ENCODE measurements at regions not wholly inside any gene's neighbourhood (a gene's known extent, or its start where the extent isn't known, plus 50 kb on each side); places are given as distances from the start of the nearest gene placed in this dataset.

GRCh38 chr22:27610863-27611786, 190.4 kb downstream of the MN1 start:
- no peaks in the 10 kb centered on the region for H3K4me1 ChIP-seq (ENCODE audit: low read length)
- H3K4me2 ChIP-seq (ENCODE audit: low read depth, low read length), result no peak overlapping the region
- H3K9me2 ChIP-seq (replicated peaks; ENCODE audit: insufficient read depth, low read length), result no peaks in the 10 kb centered on the region
- no peak overlapping the region for H3K9ac ChIP-seq (ENCODE audit: low read length)
- DNase-seq, result no peak
- peaks cover 75% of the 10 kb centered on the region for H3K27me3 ChIP-seq (replicated peaks; ENCODE audit: insufficient read depth, low read length)
- no peak overlapping the region for H3K4me3 ChIP-seq (ENCODE audit: low read length)
- no peak overlapping the region for H3K27ac ChIP-seq (ENCODE audit: low read length)
- H2AFZ ChIP-seq (ENCODE audit: low read length), result no peak overlapping the region
- no peaks in the 10 kb centered on the region for H3K79me2 ChIP-seq (ENCODE audit: low read length)
- no peak for TF ChIP-seq EZH2phosphoT487 (IDR thresholded peaks at IDR 0.05; ENCODE audit: low read length)
- no peaks in the 10 kb centered on the region for H3K36me3 ChIP-seq (replicated peaks; ENCODE audit: insufficient read depth, low read length)
- no peaks in the 10 kb centered on the region for H4K20me1 ChIP-seq (ENCODE audit: insufficient read depth, low read length)
- H3K9me3 ChIP-seq (replicated peaks; ENCODE audit: insufficient read depth, low read length), result no peaks in the 10 kb centered on the region
- H3F3A ChIP-seq (ENCODE audit: insufficient read depth, low read length), result no peaks in the 10 kb centered on the region

GRCh38 chr22:27612115-27612514, 189.4 kb downstream of the MN1 start:
- no peak overlapping the region for H3K4me2 ChIP-seq (ENCODE audit: low read depth, low read length)
- H3K4me1 ChIP-seq (ENCODE audit: low read length), result no peaks in the 10 kb centered on the region
- H3K27me3 ChIP-seq (replicated peaks; ENCODE audit: insufficient read depth, low read length), result peaks cover 77% of the 10 kb centered on the region
- H3F3A ChIP-seq (ENCODE audit: insufficient read depth, low read length), result no peaks in the 10 kb centered on the region
- H3K36me3 ChIP-seq (replicated peaks; ENCODE audit: insufficient read depth, low read length), result no peaks in the 10 kb centered on the region
- TF ChIP-seq CTCF (IDR thresholded peaks at IDR 0.05; ENCODE audit: low read length) (no peak), EZH2phosphoT487 (IDR thresholded peaks at IDR 0.05; ENCODE audit: low read length) (no peak), EZH2 (optimal IDR thresholded peaks at IDR 0.05; ENCODE audit: low read depth, low read length) (no peak)
- H3K79me2 ChIP-seq (ENCODE audit: low read length), result no peaks in the 10 kb centered on the region
- no peak overlapping the region for H3K27ac ChIP-seq (ENCODE audit: low read length)
- no peak overlapping the region for H3K9ac ChIP-seq (ENCODE audit: low read length)
- no peak overlapping the region for H3K4me3 ChIP-seq (ENCODE audit: low read length)
- no peak for DNase-seq
- no peaks in the 10 kb centered on the region for H4K20me1 ChIP-seq (ENCODE audit: insufficient read depth, low read length)
- no peaks in the 10 kb centered on the region for H3K9me2 ChIP-seq (replicated peaks; ENCODE audit: insufficient read depth, low read length)
- no peaks in the 10 kb centered on the region for H3K9me3 ChIP-seq (replicated peaks; ENCODE audit: insufficient read depth, low read length)
- H2AFZ ChIP-seq (ENCODE audit: low read length), result no peak overlapping the region

GRCh38 chr22:27613099-27614005, 188.2 kb downstream of the MN1 start:
- no peak overlapping the region for H3K27ac ChIP-seq (ENCODE audit: low read length)
- H3F3A ChIP-seq (ENCODE audit: insufficient read depth, low read length), result no peaks in the 10 kb centered on the region
- H3K4me2 ChIP-seq (ENCODE audit: low read depth, low read length), result no peak overlapping the region

GRCh38 chr22:27614006-27614649, 187.4 kb downstream of the MN1 start:
- H3K27me3 ChIP-seq (replicated peaks; ENCODE audit: insufficient read depth, low read length), result peaks cover 80% of the 10 kb centered on the region
- H3K4me1 ChIP-seq (ENCODE audit: low read length), result no peaks in the 10 kb centered on the region
- H3K4me3 ChIP-seq (ENCODE audit: low read length), result no peak overlapping the region
- no peaks in the 10 kb centered on the region for H3K9me3 ChIP-seq (replicated peaks; ENCODE audit: insufficient read depth, low read length)
- no peaks in the 10 kb centered on the region for H3K9me2 ChIP-seq (replicated peaks; ENCODE audit: insufficient read depth, low read length)
- no peak for TF ChIP-seq EZH2 (optimal IDR thresholded peaks at IDR 0.05; ENCODE audit: low read depth, low read length)
- TF ChIP-seq EZH2phosphoT487 (IDR thresholded peaks at IDR 0.05; ENCODE audit: low read length), result no peak
- no peak for TF ChIP-seq CTCF (IDR thresholded peaks at IDR 0.05; ENCODE audit: low read length)
- no peaks in the 10 kb centered on the region for H3K79me2 ChIP-seq (ENCODE audit: low read length)
- no peaks in the 10 kb centered on the region for H3F3A ChIP-seq (ENCODE audit: insufficient read depth, low read length)
- no peak for DNase-seq
- no peaks in the 10 kb centered on the region for H3K36me3 ChIP-seq (replicated peaks; ENCODE audit: insufficient read depth, low read length)
- no peak overlapping the region for H2AFZ ChIP-seq (ENCODE audit: low read length)
- H4K20me1 ChIP-seq (ENCODE audit: insufficient read depth, low read length), result no peaks in the 10 kb centered on the region
- no peak overlapping the region for H3K9ac ChIP-seq (ENCODE audit: low read length)
- no peak overlapping the region for H3K27ac ChIP-seq (ENCODE audit: low read length)
- H3K4me2 ChIP-seq (ENCODE audit: low read depth, low read length), result no peak overlapping the region

More at GRCh38 chr22:27613099-27614005, 188.2 kb downstream of the MN1 start:
- H4K20me1 ChIP-seq (ENCODE audit: insufficient read depth, low read length), result no peaks in the 10 kb centered on the region
- no peak overlapping the region for H3K4me3 ChIP-seq (ENCODE audit: low read length)
- DNase-seq, result no peak
- H3K9me2 ChIP-seq (replicated peaks; ENCODE audit: insufficient read depth, low read length), result no peaks in the 10 kb centered on the region
- no peak for TF ChIP-seq EZH2 (optimal IDR thresholded peaks at IDR 0.05; ENCODE audit: low read depth, low read length)
- peaks cover 80% of the 10 kb centered on the region for H3K27me3 ChIP-seq (replicated peaks; ENCODE audit: insufficient read depth, low read length)
- H2AFZ ChIP-seq (ENCODE audit: low read length), result no peak overlapping the region
- H3K79me2 ChIP-seq (ENCODE audit: low read length), result no peaks in the 10 kb centered on the region
- H3K4me1 ChIP-seq (ENCODE audit: low read length), result no peaks in the 10 kb centered on the region
- H3K36me3 ChIP-seq (replicated peaks; ENCODE audit: insufficient read depth, low read length), result no peaks in the 10 kb centered on the region
- H3K9ac ChIP-seq (ENCODE audit: low read length), result no peak overlapping the region
- H3K9me3 ChIP-seq (replicated peaks; ENCODE audit: insufficient read depth, low read length), result no peaks in the 10 kb centered on the region

All from MM.1S (cell line).